Left renal pelvis (tissue), 4 donors: ENCODE measurements at regions not wholly inside any gene's neighbourhood (a gene's known extent, or its start where the extent isn't known, plus 50 kb on each side); places are given as distances from the start of the nearest gene placed in this dataset.

Source experiments
- DNase-seq, 4 donors: peaks; one replicate each; pipeline ENCODE4 v3.0.0-alpha.2; 2013; ENCODE audit warnings: low read depth in 4 of 4, low spot score in 3 of 4

DNA sequence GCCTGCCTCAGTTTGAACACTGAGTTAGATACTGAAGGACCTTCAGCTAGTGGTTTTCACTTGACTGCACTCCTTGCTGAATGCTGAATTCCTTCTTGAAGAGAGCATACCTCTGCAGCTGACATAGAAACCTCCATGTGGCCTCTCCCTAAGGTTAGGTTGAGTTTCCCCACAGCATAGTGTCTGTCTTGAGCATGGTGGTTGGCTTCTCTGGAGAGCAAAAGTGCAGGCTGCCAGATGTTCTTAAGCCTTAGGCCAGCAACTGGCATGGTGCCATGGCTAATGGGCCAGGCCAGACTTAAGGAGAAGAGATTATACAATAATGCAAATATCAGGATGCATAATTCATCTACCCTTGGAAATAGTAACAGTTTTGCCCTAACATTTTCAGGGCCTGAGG is 545.6 kb upstream of the ZNF385D start:
- DNase-seq: no peak

DNA sequence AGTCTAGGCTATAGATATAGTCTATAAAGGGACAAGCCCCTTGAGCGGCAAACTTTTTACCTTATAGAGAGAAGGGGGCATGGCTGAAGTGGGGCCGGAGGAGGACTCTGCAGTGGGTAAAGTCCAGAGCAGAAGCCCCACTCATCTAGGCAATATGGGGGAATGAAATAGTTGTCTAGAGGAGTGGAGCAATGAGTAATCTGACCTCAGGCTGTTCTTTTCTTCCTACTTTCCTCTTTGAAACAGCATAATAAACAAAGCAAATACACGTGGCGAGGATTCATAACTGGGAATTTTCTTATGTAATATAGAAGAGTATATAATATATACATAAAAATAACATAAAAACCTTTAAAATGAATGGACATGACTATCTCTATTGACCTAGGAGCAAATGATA is 546.4 kb upstream of the ZNF385D start:
- DNase-seq: no peak

DNA sequence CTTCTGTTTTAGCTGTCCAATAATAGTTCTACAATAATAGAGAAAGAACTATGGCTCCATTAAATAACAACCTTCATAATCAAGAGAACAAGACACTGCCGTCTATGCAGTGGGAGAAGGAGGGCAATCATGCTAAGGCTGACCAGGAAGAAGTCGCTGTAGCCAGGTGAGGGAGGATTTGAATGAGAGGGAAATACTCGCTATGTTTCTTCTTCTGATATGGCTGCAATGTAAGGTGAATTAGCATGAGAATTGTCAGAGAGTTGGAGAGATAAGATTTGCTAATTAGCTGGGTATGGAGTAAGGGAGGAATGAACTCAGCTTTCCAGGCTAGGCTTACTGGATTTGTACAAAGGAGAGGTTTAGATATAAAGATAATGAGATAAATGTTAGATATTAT is 555.4 kb upstream of the ZNF385D start:
- no peak for DNase-seq

DNA sequence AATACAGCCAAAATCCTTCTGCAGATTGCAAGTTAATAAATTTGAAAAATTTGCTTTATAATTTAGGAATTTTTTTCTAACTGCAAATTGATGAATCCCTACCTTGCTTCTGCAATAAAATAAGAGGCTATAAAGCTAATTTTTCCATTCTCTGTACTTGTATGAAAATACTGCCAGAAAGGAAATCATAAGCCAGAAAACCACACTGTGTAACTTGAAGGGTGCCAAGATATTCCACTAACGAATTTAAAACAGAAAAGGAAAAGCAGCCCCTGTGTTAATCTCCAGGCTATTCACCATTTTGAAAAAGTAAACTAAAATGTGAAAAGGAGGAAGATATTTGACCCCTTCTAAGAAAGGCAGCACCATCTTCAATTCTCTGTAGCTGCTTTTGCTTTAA is 557.9 kb upstream of the ZNF385D start:
- DNase-seq: no peak

DNA sequence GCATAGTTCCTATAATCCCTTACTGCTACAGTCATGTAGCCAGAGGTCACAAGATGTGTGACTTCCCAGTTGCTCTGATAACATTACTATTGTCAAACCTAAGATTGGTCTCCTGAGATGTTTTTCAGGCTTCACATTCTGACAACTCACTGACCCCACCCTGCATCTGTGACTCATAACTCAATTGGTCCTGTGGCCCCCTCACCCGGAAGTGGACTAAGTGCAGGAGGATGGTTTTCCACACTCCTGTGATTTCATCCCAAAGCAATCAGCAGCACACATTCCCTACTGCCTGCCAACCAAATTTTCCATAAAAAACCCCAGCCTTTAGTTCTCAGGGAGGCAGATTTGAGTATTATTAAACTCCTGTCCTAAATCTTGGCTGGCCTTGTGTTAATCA is 564.9 kb upstream of the ZNF385D start:
- DNase-seq: no peak

DNA sequence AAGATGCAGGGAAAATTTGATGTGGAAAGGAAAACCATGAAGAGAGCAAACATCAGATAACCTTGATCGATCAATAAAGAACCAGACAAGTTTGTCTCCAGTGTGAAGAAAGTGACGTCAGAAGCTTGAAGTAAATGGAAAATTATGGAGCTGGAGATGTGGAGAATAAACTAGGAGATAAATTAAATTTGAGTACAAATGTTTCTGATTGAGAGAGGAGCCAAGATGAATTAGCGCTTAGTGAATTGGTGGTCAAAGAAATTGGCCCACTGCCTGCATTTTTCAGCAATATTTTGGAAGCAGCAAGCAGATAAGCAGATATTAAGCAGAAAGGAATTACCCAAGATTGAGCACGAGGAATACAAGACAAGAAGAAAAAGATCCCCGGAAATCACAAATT is 567.3 kb upstream of the ZNF385D start:
- DNase-seq: no peak

DNA sequence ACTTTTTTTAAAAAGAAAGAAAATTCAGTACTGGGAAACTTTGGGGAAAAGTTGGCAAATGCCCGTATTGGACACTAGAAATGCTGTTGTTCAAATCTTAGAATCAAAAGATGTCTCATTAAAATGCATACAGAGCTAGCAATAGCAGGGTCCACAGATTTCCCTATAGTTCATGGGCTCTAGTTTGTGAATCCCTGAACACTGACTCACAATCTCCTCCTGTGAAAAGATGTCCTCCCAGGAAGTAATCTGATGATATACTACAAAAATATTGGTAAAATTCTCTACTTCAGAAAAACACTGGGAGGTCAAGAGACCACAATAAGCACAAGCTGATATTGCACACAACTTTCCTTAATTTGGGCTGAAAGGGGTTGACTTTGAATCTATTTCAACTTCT is 568.4 kb upstream of the ZNF385D start:
- no peak for DNase-seq

DNA sequence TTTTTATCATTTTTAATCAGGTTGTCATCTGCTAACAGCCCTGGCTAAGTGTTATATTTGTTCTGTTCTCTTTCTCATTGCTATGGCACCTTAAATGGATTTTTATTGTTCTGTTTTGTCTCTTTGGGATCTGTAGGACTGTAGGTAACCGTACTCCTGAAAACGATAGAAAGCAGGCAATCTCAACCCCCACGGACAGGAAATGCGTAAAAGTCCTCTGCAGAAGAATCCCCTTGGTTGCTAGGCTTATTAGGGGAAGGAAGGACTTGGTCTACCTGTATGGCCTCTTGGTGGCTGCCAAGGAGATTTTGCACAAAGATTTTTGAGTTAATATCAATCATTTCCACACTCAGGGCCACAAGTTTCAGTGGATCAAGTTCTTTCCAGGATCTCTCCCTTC is 571.9 kb upstream of the ZNF385D start:
- no peak for DNase-seq

DNA sequence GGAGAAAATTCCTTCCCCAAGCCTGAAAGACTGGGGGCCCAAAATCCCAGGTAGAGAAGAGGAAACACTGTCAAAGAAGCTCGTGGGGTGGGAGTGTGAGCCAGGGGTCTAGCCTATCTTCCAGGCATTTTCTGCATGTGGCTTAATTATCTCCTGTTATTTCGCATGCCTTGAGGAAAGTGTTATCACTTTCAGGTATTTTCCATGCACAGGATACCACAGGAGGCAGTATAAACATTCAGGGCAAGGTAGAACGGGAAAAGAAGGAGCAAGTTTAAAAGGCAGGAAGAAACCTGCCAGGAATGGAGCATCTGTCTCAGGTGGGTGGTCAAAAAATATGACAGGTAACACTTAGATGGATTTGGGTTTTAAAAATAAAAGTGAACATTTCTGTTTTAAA is 575.3 kb upstream of the ZNF385D start:
- no peak for DNase-seq

DNA sequence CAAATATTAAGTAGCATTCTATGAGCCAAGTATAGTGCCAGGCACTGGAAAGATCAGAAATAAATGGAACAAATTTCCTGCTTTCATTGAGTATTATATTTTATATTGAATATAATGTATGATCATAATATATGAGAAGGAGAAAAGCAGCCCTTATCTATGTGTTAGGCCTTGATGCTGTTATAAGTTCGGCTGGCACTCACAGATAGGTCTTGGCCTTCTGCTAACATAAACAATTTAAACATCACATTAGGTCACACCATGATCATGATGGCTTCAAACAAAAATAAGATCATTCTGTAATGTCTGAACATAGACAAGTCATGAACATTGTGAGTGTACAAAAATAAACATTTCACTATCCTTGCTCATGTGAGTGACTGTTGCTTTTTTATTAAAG is 584.0 kb upstream of the ZNF385D start:
- no peak for DNase-seq

DNA sequence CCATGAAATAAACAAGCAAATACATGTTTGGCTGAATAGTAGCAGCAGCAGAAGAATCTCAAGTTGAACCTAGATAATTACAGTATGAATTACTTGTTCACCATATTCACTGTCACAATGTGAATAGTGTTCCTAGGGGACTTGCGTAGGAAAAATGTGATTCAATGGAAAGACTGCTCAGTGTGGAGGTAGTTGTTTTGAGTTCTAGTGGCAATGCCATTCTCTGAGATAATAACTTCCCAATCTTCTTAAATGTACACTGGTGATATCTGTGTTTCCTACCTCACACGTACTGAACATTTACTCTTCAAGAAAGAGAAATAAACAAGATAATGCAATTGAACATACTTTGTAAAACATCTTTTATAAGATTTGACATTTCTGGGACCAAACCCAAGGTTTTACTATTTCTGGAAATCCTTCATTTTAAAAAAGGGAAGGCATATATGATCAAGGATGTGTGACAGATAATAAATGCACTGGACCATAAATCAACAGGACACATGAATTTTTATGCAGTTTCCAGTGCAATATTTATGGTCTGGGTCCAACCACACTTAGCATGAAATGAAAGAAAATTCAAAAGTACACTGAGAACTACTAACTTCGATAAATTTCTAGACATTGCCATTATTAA is 598.3 kb upstream of the ZNF385D start:
- no peak for DNase-seq

DNA sequence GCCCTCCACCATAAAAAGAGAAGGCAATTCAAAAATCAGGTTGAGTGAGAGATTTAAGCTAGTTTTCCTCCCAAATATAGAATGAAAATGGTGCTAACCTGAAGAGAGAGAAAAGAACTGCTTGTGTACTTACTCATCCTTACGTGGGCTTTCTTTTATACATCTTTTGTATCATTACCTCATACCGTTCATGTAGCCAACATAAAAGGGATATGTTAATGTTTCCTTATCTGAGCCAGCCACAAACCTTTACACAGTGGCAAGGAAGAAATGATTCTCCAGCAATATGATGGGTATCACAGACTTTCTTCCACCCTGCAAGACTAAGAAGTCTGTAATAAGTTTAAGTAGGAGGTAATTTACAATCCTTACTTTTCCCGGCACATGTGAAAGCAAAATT is 600.8 kb upstream of the ZNF385D start:
- DNase-seq: no peak

DNA sequence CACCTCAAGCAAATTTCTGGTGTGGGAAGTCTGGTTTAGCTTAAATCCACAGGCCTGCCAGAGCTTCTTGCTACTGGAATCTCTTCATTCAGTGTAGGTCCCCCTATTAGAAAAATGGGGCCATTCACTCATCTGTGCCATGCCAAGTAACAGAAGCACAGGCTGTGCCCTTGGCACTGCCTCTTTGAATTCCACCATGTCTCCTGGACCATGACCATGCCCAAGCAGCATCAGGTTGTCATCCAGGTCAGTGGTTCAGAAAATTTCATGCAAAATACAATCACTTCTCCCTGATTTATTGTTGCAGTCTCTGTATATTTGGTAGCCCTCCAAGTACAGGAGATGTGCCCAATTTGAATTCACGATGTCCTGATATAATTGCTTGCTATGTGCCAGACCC is 602.1 kb upstream of the ZNF385D start:
- DNase-seq: no peak

DNA sequence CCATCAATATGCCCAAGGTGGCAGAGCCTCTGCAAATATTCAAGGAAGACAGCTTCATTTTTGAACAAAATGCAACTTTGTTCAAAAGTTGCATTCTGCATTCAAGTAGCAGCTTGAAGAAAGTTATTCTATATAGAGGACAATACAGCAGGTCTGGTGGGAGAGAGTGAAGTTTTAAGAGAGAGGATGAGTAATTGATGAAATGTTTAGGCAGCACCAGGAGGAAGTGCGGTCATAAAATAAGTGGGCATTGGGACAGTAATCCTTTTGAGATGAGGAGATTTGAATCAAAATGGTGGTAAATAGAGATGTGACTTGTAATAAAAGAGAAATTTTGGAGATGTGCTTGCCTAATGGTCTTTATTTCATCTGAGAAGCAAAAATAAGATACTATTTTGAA is 607.3 kb upstream of the ZNF385D start:
- no peak for DNase-seq

DNA sequence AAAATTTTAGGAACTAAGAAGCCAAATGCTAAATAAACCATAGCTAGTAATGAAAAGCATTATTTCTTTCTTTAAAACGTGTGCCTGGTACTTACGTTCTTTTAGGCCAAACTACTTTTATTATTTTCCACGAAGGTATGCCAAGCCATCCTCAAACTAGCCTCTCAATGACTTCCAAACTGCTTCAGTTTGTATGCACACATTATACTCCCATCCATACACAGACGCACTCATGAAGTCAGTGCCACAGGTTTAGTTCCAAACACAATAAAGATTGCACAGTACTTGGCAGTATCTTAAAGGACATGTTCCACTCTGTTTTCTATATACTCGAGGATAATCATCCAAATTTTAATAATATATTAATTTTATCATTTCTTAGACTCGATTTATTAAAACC is 609.2 kb upstream of the ZNF385D start:
- DNase-seq: no peak

DNA sequence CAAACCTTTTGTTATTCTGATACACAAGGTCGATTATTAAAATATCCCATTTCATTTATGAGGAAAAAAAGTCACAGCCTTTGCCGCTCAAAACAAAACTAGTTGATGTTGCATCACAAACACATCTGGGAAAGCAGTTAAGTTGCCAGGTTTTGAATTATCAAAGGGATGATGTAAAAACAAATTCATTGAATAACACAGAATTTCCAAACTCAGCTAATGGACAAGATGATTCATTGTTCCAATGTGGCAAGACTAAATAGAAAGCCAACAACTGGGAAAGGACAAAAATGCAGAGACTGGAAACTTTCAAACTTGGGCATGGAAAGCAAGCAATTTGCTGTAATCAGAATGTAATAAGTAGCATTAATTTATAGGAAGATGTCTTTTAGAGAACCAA is 610.0 kb upstream of the ZNF385D start:
- DNase-seq: no peak

DNA sequence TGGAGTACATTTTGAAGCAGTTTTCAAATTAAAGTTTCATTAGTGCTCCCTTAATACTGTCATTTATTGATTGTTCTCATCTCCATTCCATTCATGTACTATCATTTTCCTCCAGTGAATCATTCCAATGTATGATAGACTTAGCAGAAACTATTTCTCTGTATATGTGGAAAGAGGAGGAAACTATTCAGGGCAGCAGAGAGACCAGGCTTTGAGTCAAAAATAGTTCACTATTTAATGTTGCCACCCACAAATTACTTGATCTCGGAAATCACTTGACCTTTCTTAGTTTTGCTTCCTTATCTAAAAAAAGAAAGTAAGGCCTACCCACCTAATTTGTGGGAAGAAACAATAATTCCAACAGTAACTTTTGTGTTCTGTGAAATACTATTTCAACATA is 610.5 kb upstream of the ZNF385D start:
- DNase-seq: no peak

DNA sequence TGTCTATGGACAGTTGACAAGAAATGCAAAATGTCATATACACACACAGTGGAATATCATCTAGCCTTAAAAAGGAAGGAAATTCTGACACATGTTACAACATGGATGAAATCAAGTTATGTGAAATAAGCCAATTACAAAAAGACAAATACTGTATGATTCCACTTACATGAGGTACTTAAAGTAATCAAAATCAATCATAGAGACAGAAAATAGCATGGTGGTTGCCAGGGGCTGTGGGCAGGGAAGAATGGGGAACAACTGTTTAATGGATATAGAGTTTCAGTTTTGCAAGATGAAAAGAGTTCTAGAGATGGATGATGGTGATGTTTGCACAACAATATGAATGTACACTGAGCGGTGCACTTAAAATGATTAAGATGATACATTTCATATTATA is 613.8 kb upstream of the ZNF385D start:
- no peak for DNase-seq

DNA sequence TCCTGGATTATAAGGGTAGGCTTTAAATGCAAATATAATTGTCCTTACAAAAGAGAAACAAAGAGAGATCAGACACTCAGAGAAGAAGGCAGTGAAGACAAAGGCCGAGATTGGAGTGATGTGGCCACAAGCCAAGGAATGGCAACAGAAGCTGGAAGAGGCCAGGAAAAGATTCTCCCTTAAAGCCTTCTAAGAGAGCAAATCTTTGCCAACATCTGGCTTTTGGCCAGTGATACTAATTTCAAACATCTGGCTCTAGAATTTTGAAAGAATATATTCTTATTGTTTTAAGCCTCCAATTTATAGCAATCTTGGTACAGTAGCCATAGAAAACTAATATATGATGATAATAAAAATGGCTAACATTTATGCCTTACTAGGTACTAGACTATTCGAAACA is 615.8 kb upstream of the ZNF385D start:
- DNase-seq: no peak

DNA sequence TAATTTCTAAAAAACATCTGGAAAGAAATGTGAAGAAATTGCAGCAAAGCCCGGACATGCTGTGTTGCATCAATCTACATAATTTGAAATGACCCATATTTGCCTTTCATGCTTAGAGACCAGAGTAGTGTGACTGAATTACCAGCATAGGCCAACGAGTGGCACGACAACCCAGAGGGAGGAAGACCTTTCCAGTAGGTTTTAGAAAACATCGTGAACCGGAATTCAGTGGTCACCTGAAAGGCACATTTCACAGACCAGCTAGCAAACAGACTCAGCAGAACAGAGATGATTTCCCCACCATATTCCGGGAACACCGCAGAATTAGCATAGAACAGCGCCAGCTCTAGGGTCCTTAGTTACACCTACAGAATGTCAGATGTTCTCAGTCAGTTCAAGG is 620.0 kb upstream of the ZNF385D start:
- no peak for DNase-seq

DNA sequence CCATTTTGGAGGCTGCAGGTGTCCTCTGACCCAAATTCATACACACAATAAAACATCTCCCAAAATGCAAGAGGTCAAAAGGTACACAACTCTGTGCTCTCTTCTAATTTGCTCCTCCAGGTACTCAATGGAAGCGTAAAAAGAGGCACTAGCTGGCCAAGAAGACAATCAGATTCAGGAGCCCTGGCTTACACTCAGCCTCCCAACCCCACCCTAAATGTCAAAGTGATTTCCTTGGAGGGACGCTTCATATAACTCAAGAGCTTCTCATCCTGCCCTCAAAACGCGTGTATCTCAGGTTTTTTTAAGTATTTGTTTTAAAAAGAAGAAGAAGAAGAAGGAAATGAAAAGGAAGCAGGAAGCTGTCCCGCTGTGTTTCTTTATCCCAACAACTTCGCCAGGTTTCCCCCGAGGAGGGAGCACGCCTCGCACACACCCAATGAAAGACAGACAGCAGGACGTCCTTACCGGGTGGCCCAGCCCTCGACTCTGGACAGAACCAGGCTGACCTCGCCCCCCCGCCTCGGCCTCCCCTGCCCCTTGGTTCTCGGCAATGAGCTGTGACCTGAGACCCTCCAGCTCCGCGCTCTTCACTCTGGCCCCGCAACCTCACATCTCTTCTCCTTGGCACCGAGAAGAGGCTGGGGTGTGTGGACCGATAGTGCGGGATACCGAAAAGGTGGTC is 620.7 kb upstream of the ZNF385D start:
- DNase-seq: no peak

DNA sequence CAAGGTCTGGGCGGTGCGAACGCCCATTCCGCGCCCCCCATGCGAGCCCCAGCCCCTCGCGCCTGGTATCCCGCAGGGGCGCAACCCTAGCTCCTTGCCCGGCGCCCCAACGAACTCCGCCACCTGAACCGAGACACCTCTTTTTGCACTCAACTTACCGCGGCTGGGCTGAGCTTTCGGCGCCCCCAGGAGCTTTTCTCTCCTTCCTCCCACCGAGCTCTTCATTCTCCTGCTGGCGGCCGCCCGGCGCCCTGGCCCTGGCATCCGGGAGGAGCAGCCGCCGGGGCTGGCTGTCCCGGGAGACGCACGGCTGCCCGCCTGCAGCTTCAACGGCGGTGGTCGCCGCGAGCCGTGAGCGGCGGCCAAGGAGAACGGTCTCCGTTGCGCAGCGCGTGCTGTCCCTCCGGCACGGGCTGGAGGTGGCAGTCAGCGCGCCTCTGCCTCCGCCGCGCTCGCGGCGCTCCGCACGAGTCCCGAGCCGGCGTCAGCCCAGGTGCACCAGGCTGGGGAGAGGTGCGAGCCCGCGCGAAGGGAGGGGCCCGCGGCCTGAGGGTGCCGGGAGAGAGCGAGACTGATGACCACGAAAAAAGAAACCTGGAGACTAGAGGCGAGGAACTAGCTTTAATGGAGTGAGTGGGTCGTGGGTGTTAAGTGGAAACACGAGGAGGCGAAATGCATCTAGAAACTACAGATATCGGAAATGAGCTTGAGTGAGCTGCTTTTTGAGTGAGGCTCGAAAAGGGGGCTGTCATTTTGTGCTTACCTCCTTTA is 621.5 kb upstream of the ZNF385D start:
- no peak for DNase-seq
